Keratinocyte (primary cell): ENCODE measurements at regions not wholly inside any gene's neighbourhood (a gene's known extent, or its start where the extent isn't known, plus 50 kb on each side); places are given as distances from the start of the nearest gene placed in this dataset.

ENCODE experiments used
- DNase-seq: peaks from one replicate; pipeline ENCODE4 v3.0.0-alpha.2; 2011; ENCODE audit warnings: low read depth, missing footprints, low spot score
- FAIRE-seq: peaks from 2 replicates; lab custom pipeline; 2011; peaks lifted over from hg19 to GRCh38; lab: Jason Lieb, UNC
- H2AFZ ChIP-seq: 2 replicates; pipeline ENCODE4 v1.6.0; 2012; ENCODE audit warnings: low read length, control low read depth, inconsistent platforms; ENCODE audit not compliant: control insufficient read depth
- H3K27ac ChIP-seq: 2 replicates; pipeline ENCODE4 v1.5.1; 2011; ENCODE audit warnings: low read length; ENCODE audit not compliant: control insufficient read depth, insufficient read depth
- H3K27me3 ChIP-seq: 3 replicates; pipeline ENCODE4 v1.6.0; 2011; ENCODE audit warnings: low read length; ENCODE audit not compliant: control insufficient read depth, insufficient read depth; ENCODE audit errors: extremely low read depth
- H3K36me3 ChIP-seq, 2 experiments: 2 replicates in 1 of 2; 3 replicates in 1 of 2; pipeline ENCODE4 v1.5.1; 2011; ENCODE audit warnings: low read length in 2 of 2, mild to moderate bottlenecking in 1 of 2; ENCODE audit not compliant: control insufficient read depth in 2 of 2, insufficient read depth in 2 of 2; ENCODE audit errors: extremely low read depth in 1 of 2
- H3K4me1 ChIP-seq: 3 replicates; pipeline ENCODE4 v1.5.1; 2011; ENCODE audit warnings: low read length; ENCODE audit not compliant: control insufficient read depth, insufficient read depth; ENCODE audit errors: extremely low read depth
- H3K4me2 ChIP-seq: 3 replicates; pipeline ENCODE4 v1.6.0; 2011; ENCODE audit warnings: low read depth, low read length; ENCODE audit not compliant: control insufficient read depth, insufficient read depth; ENCODE audit errors: extremely low read depth
- H3K4me3 ChIP-seq, 3 experiments: fragments of 200-600 bp in 1 of 3; sonication (generic) in 1 of 3; 2 replicates in 2 of 3; 3 replicates in 1 of 3; pipeline ENCODE4 v1.5.1; 2011 to 2016; ENCODE audit warnings: low read length in 3 of 3, mild to moderate bottlenecking in 3 of 3, control low read depth in 2 of 3, inconsistent platforms in 1 of 3, low read depth in 1 of 3, mixed read lengths in 1 of 3, mixed run types in 1 of 3, moderate library complexity in 1 of 3; ENCODE audit not compliant: control insufficient read depth in 2 of 3, insufficient read depth in 2 of 3; ENCODE audit errors: extremely low read depth in 1 of 3
- H3K79me2 ChIP-seq: 2 replicates; pipeline ENCODE4 v1.6.0; 2012; ENCODE audit warnings: low read length; ENCODE audit not compliant: control insufficient read depth, insufficient read depth
- H3K9ac ChIP-seq: 3 replicates; pipeline ENCODE4 v1.6.0; 2011; ENCODE audit warnings: low read length; ENCODE audit not compliant: control insufficient read depth, insufficient read depth; ENCODE audit errors: extremely low read depth
- H3K9me1 ChIP-seq: 3 replicates; pipeline ENCODE4 v1.6.0; 2011; ENCODE audit warnings: low read length; ENCODE audit not compliant: control insufficient read depth, insufficient read depth; ENCODE audit errors: extremely low read depth
- H3K9me3 ChIP-seq: 2 replicates; pipeline ENCODE4 v1.5.1; 2012; ENCODE audit warnings: low read depth, low read length; ENCODE audit not compliant: control insufficient read depth
- H4K20me1 ChIP-seq: 3 replicates; pipeline ENCODE4 v1.6.0; 2011; ENCODE audit warnings: low read length; ENCODE audit not compliant: control insufficient read depth, insufficient read depth; ENCODE audit errors: extremely low read depth
- EZH2 ChIP-seq: IDR thresholded peaks from one replicate; pipeline ENCODE4 v1.6.1; 2012; ENCODE audit warnings: inconsistent platforms, mild to moderate bottlenecking, low read length, moderate library complexity
- dilution Hi-C: fragments of 300-500 bp; cut with MboI; formaldehyde crosslinking; loops from one replicate; pipeline ENCODE4 v1.7.0; 2020; ENCODE audit warnings: low sequenced_read_pairs; ENCODE audit not compliant: extremely low pct_ligation_motif_present
- TF ChIP-seq, protein P1 (sequence below), 3 experiments: IDR thresholded peaks in 1 of 3; conservative IDR thresholded peaks in 1 of 3; optimal IDR thresholded peaks in 1 of 3; 2 replicates in 2 of 3; 3 replicates in 1 of 3; pipeline versions ENCODE3 to v1.5.1; 2011; ENCODE audit warnings: low read length in 3 of 3, mild to moderate bottlenecking in 3 of 3, moderate library complexity in 2 of 3, control low read depth in 1 of 3, inconsistent platforms in 1 of 3; ENCODE audit not compliant: insufficient read depth in 2 of 3; ENCODE audit errors: extremely low read depth in 1 of 3

- dilution Hi-C loops = no loop called here
- FAIRE-seq = no peak
Measured at GRCh38 chr12:127802271-127802670, 464.7 kb upstream of the TMEM132C start.

GRCh38 chr12:127803545-127803944 is 463.4 kb upstream of the TMEM132C start:
- TF ChIP-seq, protein P1, sequence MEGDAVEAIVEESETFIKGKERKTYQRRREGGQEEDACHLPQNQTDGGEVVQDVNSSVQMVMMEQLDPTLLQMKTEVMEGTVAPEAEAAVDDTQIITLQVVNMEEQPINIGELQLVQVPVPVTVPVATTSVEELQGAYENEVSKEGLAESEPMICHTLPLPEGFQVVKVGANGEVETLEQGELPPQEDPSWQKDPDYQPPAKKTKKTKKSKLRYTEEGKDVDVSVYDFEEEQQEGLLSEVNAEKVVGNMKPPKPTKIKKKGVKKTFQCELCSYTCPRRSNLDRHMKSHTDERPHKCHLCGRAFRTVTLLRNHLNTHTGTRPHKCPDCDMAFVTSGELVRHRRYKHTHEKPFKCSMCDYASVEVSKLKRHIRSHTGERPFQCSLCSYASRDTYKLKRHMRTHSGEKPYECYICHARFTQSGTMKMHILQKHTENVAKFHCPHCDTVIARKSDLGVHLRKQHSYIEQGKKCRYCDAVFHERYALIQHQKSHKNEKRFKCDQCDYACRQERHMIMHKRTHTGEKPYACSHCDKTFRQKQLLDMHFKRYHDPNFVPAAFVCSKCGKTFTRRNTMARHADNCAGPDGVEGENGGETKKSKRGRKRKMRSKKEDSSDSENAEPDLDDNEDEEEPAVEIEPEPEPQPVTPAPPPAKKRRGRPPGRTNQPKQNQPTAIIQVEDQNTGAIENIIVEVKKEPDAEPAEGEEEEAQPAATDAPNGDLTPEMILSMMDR (optimal IDR thresholded peaks at IDR 0.05 in 1 of 3, IDR thresholded peaks at IDR 0.05 in 1 of 3, conservative IDR thresholded peaks at IDR 0.05 in 1 of 3; ENCODE audit: extremely low read depth in 1 of 3, insufficient read depth in 2 of 3, low read length in 3 of 3) = no peak
- TF ChIP-seq EZH2 = no peak
- FAIRE-seq = no peak
- H2AFZ ChIP-seq = no peak overlapping the region
- no peaks in the 10 kb centered on the region for H3K4me1 ChIP-seq
- no peak overlapping the region for H3K4me2 ChIP-seq
- H3K4me3 ChIP-seq = no peak overlapping the region
- H3K9ac ChIP-seq = no peak overlapping the region
- no peak overlapping the region for H3K27ac ChIP-seq
- no peaks in the 10 kb centered on the region for H4K20me1 ChIP-seq
- H3K36me3 ChIP-seq = no peaks in the 10 kb centered on the region
- no peak for DNase-seq
- H3K9me1 ChIP-seq = no peaks in the 10 kb centered on the region
- no peaks in the 10 kb centered on the region for H3K27me3 ChIP-seq
- no peaks in the 10 kb centered on the region for H3K9me3 ChIP-seq
- dilution Hi-C loops = no loop called here
- H3K79me2 ChIP-seq = no peaks in the 10 kb centered on the region

More at GRCh38 chr12:127802271-127802670, 464.7 kb upstream of the TMEM132C start:
- no peaks in the 10 kb centered on the region for H3K4me1 ChIP-seq
- no peak overlapping the region for H3K4me2 ChIP-seq
- H4K20me1 ChIP-seq = no peaks in the 10 kb centered on the region
- no peaks in the 10 kb centered on the region for H3K27me3 ChIP-seq
- H3K9me3 ChIP-seq = no peaks in the 10 kb centered on the region
- TF ChIP-seq, protein P1 (optimal IDR thresholded peaks at IDR 0.05 in 1 of 3, IDR thresholded peaks at IDR 0.05 in 1 of 3, conservative IDR thresholded peaks at IDR 0.05 in 1 of 3; ENCODE audit: extremely low read depth in 1 of 3, insufficient read depth in 2 of 3, low read length in 3 of 3) = no peak
- TF ChIP-seq EZH2 = no peak
- H3K79me2 ChIP-seq = no peaks in the 10 kb centered on the region
- no peaks in the 10 kb centered on the region for H3K36me3 ChIP-seq
- DNase-seq = no peak
- no peak overlapping the region for H3K27ac ChIP-seq
- no peak overlapping the region for H2AFZ ChIP-seq
- H3K9me1 ChIP-seq = no peaks in the 10 kb centered on the region
- no peak overlapping the region for H3K4me3 ChIP-seq
- no peak overlapping the region for H3K9ac ChIP-seq
